GM18508 (cell line): ENCODE measurements at regions not wholly inside any gene's neighbourhood (a gene's known extent, or its start where the extent isn't known, plus 50 kb on each side); places are given as distances from the start of the nearest gene placed in this dataset.

Source experiments
- ATAC-seq: cut with Tn5 transposase; IDR thresholded peaks from one replicate; pipeline ENCODE4 v1.9.1; 2021; ENCODE audit warnings: moderate number of reproducible peaks; ENCODE audit not compliant: insufficient read depth, unreplicated experiment

- ATAC-seq: no peak
Observed at GRCh38 chr2:168338292-168338691, 90.9 kb upstream of the STK39 start.

- ATAC-seq: no peak
Observed at GRCh38 chr2:168338803-168339437, 91.5 kb upstream of the STK39 start.

DNA sequence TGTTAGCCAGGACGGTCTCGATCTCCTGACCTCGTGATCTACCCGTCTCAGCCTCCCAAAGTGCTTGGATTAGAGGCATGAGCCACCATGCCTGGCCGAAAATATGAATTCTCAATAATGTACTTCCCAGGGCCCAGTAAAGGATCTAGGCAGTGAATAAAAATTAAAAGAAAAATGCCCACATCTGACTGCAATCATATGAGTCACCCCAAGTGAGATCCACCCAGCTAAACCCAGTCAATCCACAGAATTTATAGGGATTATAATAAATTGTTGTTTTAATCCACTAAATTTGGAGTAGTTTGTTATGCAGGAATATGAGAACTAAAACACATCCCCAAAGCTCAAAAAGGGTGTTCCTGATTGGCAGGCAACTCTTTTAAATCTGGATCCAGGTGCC lies 93.5 kb upstream of the STK39 start:
- ATAC-seq: no peak

DNA sequence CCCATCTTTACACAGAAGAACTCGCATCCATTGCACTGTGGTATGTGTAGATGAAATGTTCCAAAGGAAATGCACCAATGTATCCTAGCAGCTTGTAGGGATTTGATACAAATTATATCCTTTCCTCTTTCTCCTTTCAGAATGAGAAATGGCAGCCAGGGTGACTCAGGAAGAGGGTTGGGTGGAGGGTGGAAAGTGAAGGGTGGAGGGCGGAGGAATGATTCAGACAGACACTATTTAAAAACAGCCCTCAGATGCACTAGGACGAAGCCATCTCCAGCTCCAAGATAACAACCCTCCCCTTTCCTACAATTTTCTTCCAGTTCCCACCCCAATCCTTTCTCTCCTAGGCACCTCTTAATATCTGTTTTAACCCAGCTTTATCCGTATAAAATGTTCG lies 96.2 kb upstream of the STK39 start:
- ATAC-seq: no peak

DNA sequence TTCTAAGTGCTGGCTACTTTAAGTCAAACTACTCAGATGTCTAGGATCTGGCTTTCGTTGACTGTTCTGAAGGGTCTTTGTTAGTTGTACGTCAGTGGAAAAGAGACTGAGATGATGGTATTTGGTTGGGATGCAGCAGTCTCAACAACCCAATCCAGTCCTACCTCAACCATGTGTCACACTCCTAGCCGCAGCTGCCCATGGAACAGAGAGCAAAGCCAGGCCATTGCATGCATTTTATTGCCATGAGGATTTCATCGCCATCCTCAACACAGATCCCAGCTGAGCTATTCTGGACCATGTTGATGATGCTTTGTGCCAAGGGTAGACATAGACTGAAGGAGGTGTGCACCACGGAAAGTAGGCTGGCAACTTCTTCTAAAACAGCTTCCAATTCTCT lies 97.3 kb upstream of the STK39 start:
- ATAC-seq: no peak

GRCh38 chr2:168345601-168346000 lies 98.2 kb upstream of the STK39 start:
- ATAC-seq: no peak

DNA sequence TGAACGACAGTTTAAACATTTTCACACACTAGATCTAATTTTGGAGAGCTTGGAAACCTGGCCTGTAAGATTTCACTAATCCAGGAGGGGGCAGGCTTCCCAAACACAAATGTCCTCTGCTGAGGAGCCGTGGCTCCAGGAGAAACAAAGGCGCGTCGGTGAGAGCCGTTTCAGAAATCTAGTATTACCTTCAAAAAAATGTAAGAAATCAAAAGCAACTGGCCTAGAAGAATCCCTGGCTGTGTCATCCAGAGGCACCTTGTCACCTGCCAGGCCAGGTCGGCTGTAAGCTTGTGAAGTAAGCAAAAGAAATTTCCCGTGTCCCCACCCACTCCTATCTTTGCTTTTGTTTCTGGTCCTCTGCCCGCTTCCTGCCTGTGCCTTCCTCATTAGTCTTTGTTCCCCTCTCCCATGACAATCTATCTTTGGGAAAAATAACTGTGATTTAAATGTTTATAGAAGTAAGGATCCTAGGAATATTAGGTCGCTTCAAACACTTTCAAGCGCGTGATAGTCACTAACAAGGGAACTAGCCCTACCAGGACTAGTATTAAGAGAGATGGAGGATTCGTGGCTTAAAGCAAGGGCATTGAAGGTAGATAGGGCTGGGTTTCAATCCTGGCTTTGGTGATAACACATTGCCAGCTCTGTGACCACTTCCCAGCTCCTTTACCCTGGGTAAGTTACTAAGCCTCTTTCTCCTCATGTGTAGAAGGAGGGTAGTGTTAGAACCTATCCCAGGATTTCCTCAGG lies 99.5 kb upstream of the STK39 start:
- ATAC-seq: no peak

- no peak for ATAC-seq
Observed at GRCh38 chr2:168348076-168348475, 100.7 kb upstream of the STK39 start.

GRCh38 chr2:168350380-168350779 lies 103.0 kb upstream of the STK39 start:
- no peak for ATAC-seq

DNA sequence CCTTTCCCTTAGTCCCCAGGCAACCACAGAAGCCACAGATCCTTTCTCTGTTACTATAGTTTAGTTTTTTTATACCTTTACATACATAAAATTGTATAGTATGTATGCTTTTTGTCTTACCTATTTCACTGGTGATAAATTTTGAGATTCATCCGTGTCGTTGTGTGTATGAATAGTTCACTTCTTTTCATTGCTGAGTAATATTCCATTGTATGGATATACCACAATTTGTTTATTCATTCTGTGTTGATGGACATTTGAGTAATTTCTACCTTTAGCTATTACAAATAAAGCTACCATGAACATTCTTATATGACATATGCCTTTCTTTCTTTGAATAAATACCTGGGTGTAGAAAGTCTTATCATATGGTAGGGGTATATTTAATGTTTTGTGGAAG lies 102.8 kb upstream of the CERS6 start:
- ATAC-seq: no peak

- ATAC-seq: no peak
Observed at GRCh38 chr2:168354499-168354898, 101.6 kb upstream of the CERS6 start.

- ATAC-seq: no peak
Observed at GRCh38 chr2:168355121-168355520, 101.0 kb upstream of the CERS6 start.

DNA sequence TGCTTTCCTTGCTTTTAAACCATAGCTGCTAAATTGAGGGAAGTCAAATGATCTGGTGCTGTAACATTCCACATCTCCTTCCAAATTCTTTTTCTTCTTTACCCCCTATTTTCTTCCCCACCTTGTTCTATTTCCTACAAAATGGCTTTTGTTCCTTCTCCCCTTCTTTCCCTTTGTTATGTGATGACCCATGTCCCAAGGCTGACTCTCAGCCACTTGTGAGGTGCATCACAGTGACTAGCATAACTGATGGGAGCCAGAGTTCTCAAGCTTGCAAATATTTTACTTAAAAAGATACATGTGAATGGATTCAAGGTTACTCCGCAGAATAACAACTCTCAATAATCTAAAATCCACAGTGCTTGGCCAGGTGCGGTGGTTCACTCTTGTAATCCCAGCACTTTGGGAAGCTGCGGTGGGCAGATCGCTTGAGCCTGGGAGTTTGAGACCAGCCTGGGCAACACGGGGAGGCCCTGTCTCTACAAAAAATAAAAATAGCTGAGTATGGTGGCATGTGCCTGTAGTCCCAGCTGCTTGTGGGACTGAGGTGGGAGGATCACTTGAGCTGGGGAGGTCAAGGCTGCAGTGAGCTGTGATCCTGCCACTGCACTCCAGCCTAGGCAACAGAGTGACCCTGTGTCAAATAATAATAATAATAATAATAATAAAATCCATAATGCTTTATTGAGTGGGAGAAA lies 100.1 kb upstream of the CERS6 start:
- no peak for ATAC-seq

DNA sequence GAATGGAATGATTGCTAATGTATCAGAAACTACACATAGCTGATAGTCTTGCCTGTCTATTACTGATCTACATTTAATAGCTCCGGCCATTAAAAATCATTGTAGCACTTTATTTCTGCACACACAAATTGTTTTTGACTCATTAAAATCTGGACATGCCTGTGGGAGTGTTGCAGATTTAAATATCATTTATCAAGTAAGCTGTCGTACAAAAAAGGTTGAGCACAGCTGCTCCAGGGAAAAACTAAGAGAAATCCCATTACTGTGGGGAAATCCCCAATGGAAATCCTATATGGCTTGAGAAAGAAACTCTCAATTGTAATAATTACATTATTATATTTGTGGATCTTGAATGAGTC lies 99.6 kb upstream of the CERS6 start:
- ATAC-seq: no peak

DNA sequence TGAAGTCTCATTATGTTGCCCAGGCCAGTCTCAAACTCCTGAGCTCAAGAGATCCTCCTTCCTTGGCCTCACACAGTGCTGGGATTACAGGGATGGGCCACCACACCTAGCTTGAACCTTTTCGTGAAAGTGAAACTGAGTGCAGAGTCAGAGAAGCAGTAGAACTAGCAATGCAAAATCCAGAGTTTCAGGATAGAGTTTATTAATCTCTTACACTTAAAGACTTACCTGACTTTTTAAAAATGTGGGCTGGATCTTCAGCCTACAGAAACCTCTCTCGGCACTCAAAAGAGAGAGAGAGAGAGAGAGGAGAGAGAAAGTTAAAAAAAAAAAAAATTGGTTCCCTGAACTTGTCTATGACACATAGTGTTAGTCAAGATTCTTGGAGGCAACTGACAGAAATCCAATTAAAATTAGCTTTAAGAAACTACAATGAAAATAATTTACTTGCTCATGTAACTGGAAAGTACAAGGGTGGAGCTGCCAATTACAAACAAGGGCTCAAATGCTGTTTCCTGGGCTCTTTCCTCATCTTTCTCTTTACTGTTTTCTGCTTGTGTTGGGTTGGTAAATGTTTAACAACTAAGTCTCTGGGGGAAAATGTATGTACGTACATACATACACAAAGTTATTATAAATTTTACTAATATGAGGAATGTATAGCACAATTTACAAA lies 98.1 kb upstream of the CERS6 start:
- no peak for ATAC-seq

DNA sequence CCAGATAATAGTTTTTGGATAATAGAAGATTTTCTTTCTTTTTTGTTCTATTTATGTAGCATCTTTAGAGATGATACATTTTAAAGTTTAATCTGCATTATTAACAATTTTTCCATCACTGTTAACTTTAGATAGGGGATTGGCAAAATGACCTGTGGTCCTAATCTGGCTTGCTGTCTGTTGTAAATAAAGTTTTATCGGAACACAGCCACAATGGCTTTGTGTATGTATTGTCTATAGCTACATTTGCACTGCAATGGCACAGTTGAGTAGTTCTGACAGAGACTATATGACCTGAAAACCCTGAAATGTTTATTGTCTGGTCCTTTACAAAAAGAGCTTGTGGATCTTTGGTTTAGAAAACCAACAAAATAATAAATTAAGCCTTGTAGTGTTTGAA lies 97.0 kb upstream of the CERS6 start:
- ATAC-seq: no peak

- no peak for ATAC-seq
Observed at GRCh38 chr2:168363347-168364092, 92.6 kb upstream of the CERS6 start.

GRCh38 chr2:168365094-168365621 lies 90.9 kb upstream of the CERS6 start:
- no peak for ATAC-seq

- no peak for ATAC-seq
Observed at GRCh38 chr2:168369031-168369430, 87.0 kb upstream of the CERS6 start.
